NB4 (cell line): ENCODE measurements at regions not wholly inside any gene's neighbourhood (a gene's known extent, or its start where the extent isn't known, plus 50 kb on each side); places are given as distances from the start of the nearest gene placed in this dataset.

Experiments used
- DNase-seq: peaks from one replicate; pipeline ENCODE4 v3.0.0; 2010; ENCODE audit warnings: low read depth
- H3K4me3 ChIP-seq: one replicate; pipeline ENCODE4 v1.5.1; 2011; ENCODE audit warnings: mild to moderate bottlenecking, low read depth, low read length, moderate library complexity
- MAX ChIP-seq: IDR thresholded peaks from 2 replicates; pipeline ENCODE4 v1.6.1; 2011; ENCODE audit warnings: low read depth, low read length
- POLR2A ChIP-seq: IDR thresholded peaks from 2 replicates; pipeline ENCODE4 v1.6.1; 2011; ENCODE audit warnings: mild to moderate bottlenecking; ENCODE audit not compliant: insufficient read length; ENCODE audit errors: extremely low read depth

DNA sequence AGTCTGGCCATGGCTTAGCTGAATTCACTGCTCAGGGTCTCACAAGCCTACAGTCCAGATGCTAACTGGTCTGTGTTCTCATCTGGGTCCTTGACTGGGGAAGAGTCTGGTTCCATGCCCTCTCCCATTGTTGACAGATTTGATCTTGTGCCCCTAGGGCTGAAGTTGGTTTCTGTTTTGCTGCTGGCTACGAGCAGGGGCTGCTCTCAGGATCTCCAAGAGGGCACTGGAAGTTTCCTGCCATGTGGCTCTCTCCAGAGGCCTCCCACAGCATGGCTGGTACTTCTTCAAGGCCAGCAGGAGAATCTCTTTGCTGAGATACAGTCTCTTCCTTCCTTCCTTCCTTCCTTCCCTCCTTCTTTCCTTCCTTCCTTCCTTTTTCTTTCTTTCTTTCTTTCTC is 78.1 kb downstream of the SPP2 start:
- TF ChIP-seq POLR2A (no peak), MAX (no peak)

More for the DNA sequence above, 78.1 kb downstream of the SPP2 start:
- no peak for DNase-seq
- no peak overlapping the region for H3K4me3 ChIP-seq
